WERI-Rb-1 (cell line): ENCODE measurements at regions not wholly inside any gene's neighbourhood (a gene's known extent, or its start where the extent isn't known, plus 50 kb on each side); places are given as distances from the start of the nearest gene placed in this dataset.
A peak's percentile ranks its signal among the peaks of the same experiment; 100 is the strongest.

Experiments used
- DNase-seq: peaks from one replicate; pipeline ENCODE4 v3.0.0-alpha.2; 2020
- H3K27ac ChIP-seq: fragments of 250-450 bp; sonication (Bioruptor Pico); 2 replicates; pipeline ENCODE4 v1.5.1; 2020; ENCODE audit warnings: mild to moderate bottlenecking, moderate library complexity
- H3K27me3 ChIP-seq: fragments of 250-450 bp; sonication (Bioruptor Pico); 2 replicates; pipeline ENCODE4 v1.5.1; 2021; ENCODE audit warnings: mild to moderate bottlenecking, low read depth, moderate library complexity; ENCODE audit not compliant: insufficient read depth, severe bottlenecking
- H3K36me3 ChIP-seq: fragments of 250-450 bp; sonication (Bioruptor Pico); 2 replicates; pipeline ENCODE4 v1.5.1; 2020; ENCODE audit warnings: mild to moderate bottlenecking, moderate library complexity
- H3K4me3 ChIP-seq: 2 replicates; pipeline ENCODE4 v1.5.1; 2011; ENCODE audit warnings: low read depth, mild to moderate bottlenecking, control low read depth, low read length
- H3K9me3 ChIP-seq: fragments of 250-450 bp; sonication (Bioruptor Pico); 2 replicates; pipeline ENCODE4 v1.5.1; 2021; ENCODE audit warnings: mild to moderate bottlenecking, moderate library complexity; ENCODE audit not compliant: severe bottlenecking
- CTCF ChIP-seq: IDR thresholded peaks from 2 replicates; pipeline ENCODE4 v1.5.1; 2011; ENCODE audit warnings: low read depth, mild to moderate bottlenecking, control low read depth, inconsistent platforms, low read length

- H3K27me3 ChIP-seq: no peaks in the 10 kb centered on the region
- no peak overlapping the region for H3K27ac ChIP-seq
- H3K36me3 ChIP-seq: no peaks in the 10 kb centered on the region
- H3K4me3 ChIP-seq: no peak overlapping the region
- no peaks in the 10 kb centered on the region for H3K9me3 ChIP-seq
- no peak for DNase-seq
- TF ChIP-seq CTCF: no peak
These were observed 222.9 kb downstream of the GALR1 start for GRCh38 chr18:77472509-77472908.

- TF ChIP-seq CTCF: peak; percentile 49
- no peak overlapping the region for H3K27ac ChIP-seq
- H3K27me3 ChIP-seq: no peaks in the 10 kb centered on the region
- DNase-seq: peak; percentile 35
- H3K4me3 ChIP-seq: no peak overlapping the region
- no peaks in the 10 kb centered on the region for H3K36me3 ChIP-seq
- H3K9me3 ChIP-seq: no peaks in the 10 kb centered on the region
These were observed 229.2 kb downstream of the GALR1 start for GRCh38 chr18:77478646-77479442.

DNA sequence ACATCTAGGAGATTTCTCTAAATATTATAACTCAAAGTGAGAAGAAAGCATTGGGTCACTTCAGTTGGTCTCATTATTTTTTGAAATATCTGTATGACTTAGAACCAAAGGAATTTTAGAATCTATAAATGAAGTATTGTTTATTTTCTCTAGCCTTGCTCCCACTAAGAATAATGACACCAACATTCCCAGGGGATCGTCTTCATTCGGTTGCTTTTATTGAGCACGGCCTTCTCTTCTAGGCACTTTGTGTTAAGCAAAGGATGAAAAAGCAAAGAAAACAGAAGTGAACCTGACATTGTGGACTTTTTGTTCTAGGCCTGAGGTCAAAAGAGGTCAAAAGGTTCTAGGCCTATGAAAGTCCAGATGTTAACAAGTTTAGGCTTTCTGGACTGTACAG, 231.9 kb downstream of the GALR1 start:
- Histone ChIP-seq H3K36me3 (no peaks in the 10 kb centered on the region), H3K27me3 (no peaks in the 10 kb centered on the region), H3K27ac (no peak overlapping the region), H3K4me3 (no peak overlapping the region), H3K9me3 (peaks cover 3% of the 10 kb centered on the region)
- no peak for DNase-seq
- TF ChIP-seq CTCF: no peak

GRCh38 chr18:77482190-77483085, 232.8 kb downstream of the GALR1 start:
- Histone ChIP-seq H3K9me3 (peaks cover 3% of the 10 kb centered on the region), H3K4me3 (no peak overlapping the region), H3K27ac (no peak overlapping the region), H3K27me3 (no peaks in the 10 kb centered on the region), H3K36me3 (no peaks in the 10 kb centered on the region)
- TF ChIP-seq CTCF: no peak
- no peak for DNase-seq

DNA sequence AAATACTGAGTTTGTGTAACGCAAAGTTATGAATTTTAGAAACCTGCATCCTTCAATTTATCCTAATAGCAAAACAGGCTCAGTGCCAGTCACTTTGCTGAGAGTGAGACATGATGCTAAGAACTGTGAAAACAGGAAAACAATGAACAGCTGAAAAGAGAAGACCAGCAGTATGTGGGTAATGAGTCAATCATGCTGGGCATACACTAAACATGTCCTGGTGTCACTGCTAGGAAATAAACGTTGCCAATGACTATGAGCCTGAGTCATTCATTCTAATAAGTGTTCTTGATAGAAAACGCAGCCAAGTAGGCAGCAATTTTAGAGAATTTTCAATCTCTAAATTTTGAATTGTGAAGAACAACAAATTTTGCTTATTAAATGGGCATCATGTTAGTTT, 237.3 kb downstream of the GALR1 start:
- H3K27ac ChIP-seq: no peak overlapping the region
- TF ChIP-seq CTCF: no peak
- H3K36me3 ChIP-seq: no peaks in the 10 kb centered on the region
- peaks cover 3% of the 10 kb centered on the region for H3K9me3 ChIP-seq
- DNase-seq: no peak
- no peak overlapping the region for H3K4me3 ChIP-seq
- no peaks in the 10 kb centered on the region for H3K27me3 ChIP-seq
